ES-I3 (cell line): ENCODE measurements at regions not wholly inside any gene's neighbourhood (a gene's known extent, or its start where the extent isn't known, plus 50 kb on each side); places are given as distances from the start of the nearest gene placed in this dataset.
"Not testable (repeated sequence)": the region's sequence is repeated elsewhere in the genome, so short reads cannot be mapped to it uniquely, and the experiment has no call there.

Experiments used
- H3K36me3 ChIP-seq: 2 replicates; pipeline ENCODE4 v1.6.1; 2013; ENCODE audit warnings: mild to moderate bottlenecking, low read length, control low read depth, moderate library complexity; ENCODE audit not compliant: insufficient read depth
- H3K4me1 ChIP-seq: 2 replicates; pipeline ENCODE4 v1.6.1; 2013; ENCODE audit warnings: mild to moderate bottlenecking, control low read depth, low read length; ENCODE audit not compliant: insufficient read depth
- H3K9ac ChIP-seq: 2 replicates; pipeline ENCODE4 v1.6.1; 2013; ENCODE audit warnings: low read depth, mild to moderate bottlenecking, low read length, moderate library complexity
- H3K9me3 ChIP-seq: 2 replicates; pipeline ENCODE4 v1.6.1; 2013; ENCODE audit warnings: mild to moderate bottlenecking, low read length, moderate library complexity; ENCODE audit not compliant: control insufficient read depth, insufficient read depth

DNA sequence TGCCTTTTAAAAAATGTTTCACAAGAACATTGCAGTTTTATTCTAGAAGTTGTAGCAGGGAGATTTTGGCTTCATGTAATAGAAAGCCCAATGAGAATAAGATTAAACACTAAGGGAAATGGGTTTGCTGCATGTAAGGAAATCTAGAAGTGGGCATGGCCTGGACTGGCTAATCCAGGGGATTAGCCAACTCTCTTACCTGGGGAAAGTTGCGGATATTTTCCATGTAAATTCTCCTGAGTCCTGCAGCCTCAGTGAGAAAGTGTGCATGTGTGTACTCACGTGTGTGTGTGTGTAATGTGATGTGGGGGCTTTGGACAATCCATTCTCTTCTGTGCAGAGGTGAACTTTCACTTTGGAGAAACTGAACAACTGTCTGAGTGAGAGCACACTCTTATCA, 775.1 kb upstream of the TPTE start:
- H3K4me1 ChIP-seq, H3K36me3 ChIP-seq, H3K9ac ChIP-seq, H3K9me3 ChIP-seq: not testable (repeated sequence)

DNA sequence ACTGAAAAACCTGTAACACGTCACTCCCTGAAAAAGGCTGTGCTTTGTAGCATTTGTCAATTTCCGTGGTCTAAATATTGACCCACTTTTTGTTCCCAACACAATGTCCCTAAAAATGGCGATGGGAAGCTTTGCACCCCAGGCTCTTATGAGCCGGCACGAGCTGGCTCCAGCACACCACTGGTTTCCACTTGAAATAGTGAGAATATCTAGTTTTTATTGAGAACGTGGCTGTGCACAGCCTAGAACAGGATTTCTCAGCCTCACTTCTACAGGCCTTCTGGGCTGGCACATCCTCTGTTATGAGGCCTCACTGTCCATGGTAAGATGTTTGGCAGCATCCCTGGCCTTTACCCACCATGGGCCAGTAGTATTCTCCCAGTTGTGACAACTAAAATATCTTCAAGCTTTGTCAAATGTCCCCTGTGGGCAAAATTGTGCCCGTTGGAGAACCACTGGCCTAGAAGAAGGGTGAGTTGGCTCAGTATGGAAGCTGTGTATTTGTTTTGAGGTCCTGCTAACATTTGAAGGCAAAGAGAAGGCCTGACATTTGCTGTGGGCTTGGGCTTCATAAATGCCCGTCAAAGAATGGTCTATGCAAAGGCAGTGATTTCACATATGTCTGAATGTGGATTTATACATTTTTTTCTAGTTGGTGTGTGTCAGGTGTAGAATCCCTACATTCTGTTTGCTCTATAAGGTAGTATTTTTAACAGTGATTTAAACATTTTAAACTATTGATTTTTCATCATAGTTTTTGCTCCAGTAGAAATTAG, 774.4 kb upstream of the TPTE start:
- not testable (repeated sequence) for H3K9me3 ChIP-seq, H3K36me3 ChIP-seq, H3K9ac ChIP-seq, H3K4me1 ChIP-seq

DNA sequence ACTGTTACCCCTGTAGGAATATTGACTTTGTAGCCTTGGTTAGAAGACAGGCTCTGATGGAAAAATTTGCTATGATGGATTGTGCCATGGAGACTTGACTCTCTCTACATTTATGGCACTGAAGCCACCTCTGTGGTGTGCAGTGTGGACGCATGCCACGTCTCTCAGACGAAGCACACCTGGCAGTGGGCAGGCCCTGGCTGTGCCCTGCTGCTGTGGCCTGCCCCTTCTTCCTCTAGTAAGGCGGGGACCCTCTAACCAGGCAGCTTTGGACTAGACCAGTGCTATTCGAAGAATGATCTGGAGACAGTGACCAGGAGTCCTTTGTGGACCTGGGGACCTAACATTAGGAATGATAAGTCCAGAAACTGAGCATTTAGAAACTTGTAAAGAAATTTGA, 773.5 kb upstream of the TPTE start:
- not testable (repeated sequence) for H3K9me3 ChIP-seq

DNA sequence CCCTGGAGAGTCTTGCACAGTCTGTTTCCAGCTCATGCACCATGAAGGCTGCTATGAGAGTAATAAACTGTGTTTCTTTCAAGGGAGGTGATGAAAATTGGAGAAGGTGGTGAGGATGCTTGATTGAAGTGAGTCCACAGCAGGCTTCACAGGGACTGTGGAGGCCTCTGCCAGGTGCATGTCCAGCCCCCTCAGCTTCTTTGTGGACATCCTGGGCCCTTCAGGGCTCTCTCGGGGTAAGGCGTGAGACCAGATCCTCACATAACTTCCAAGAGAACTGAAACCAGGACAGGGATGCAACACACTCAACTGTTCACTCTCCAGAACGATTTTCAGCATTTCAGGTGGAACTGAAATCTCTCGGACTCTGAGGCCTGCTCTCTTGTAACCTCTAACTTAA, 772.9 kb upstream of the TPTE start:
- not testable (repeated sequence) for H3K9ac ChIP-seq, H3K9me3 ChIP-seq, H3K4me1 ChIP-seq, H3K36me3 ChIP-seq

More for the DNA sequence above, 773.5 kb upstream of the TPTE start:
- not testable (repeated sequence) for H3K9ac ChIP-seq, H3K36me3 ChIP-seq, H3K4me1 ChIP-seq

DNA sequence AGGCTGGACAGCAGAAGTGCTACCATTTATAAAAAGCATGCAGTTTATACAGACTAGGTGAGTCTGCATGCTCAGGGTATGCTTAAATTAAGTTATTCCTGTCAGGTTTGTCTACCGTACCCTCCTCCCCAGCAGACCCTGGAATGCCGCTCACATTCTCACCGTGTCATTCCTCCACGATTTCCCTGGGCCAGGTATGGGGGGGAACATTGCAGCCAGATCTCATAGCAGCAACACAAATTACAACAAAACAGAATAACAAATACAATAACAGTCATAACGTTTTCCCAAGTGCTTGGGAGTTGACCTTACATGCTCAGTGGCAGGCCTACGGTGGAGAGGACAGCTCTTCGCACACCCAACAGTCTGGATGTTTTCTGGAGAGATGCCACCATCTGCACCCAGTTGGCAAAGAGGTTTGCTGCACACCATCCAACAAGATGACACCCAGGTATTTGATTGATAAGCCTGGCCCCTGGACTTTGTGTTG, 771.6 kb upstream of the TPTE start:
- not testable (repeated sequence) for H3K36me3 ChIP-seq, H3K4me1 ChIP-seq, H3K9ac ChIP-seq, H3K9me3 ChIP-seq

DNA sequence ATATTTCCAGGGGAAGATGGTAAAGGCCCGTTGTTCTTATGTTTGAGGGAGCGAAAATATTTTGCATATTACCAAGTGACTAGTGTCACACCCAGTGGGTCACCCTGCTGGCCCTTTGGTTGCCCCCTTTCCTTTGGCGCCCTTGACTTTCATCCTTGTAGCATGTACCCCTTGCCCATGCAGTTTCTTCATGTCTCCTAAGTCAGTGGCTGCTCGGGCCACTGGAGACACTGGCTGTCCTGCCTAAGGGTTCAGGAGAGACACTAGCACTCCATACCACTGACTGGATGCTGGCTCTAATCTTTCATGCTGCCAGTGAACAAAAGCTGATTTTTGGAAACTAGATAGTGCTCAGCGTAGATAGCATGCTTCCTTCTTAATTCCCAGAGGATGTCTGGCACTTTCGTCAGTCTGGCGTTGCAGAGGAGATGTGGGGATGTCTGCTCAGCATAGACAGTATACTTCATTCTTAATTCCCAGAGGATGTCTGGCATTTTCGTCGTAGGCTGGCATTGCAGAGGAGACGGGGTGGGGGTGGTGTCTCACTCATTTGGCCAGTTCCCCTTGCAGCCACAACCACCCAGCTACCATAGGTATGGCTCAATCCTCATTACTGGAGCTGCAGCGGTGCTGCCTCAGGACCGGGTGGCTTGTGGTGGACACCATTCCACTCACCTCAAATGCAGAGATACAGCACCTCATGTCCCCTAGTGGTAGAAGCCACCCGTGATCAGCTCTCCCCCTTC, 770.9 kb upstream of the TPTE start:
- H3K4me1 ChIP-seq = no peaks in the 10 kb centered on the region
- no peaks in the 10 kb centered on the region for H3K9me3 ChIP-seq
- H3K36me3 ChIP-seq = no peaks in the 10 kb centered on the region
- no peak overlapping the region for H3K9ac ChIP-seq

DNA sequence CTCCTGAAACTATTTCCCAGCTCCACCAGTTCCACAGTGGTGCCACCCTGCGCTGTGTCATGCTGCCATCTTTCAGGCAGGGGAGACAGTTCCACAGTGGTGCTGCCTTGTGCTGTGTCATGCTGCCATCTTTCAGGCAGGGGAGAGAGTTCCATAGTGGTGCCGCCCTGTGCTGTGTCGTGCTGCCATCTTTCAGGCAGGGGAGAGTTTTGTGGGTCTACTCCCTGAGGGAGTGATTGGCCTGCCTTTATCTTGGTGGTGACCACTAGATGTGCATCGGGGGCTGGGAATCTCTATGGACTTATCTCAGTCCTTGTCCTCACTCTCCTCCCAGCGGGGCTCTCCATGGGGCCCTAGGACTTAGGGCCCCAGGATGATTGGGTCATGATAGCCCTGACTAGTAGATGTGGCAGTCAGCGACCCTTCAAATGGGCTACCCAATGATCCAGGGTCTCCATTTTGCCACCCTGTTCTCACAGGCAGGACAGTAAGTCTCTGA, 770.2 kb upstream of the TPTE start:
- H3K36me3 ChIP-seq, H3K9me3 ChIP-seq, H3K9ac ChIP-seq, H3K4me1 ChIP-seq: not testable (repeated sequence)

DNA sequence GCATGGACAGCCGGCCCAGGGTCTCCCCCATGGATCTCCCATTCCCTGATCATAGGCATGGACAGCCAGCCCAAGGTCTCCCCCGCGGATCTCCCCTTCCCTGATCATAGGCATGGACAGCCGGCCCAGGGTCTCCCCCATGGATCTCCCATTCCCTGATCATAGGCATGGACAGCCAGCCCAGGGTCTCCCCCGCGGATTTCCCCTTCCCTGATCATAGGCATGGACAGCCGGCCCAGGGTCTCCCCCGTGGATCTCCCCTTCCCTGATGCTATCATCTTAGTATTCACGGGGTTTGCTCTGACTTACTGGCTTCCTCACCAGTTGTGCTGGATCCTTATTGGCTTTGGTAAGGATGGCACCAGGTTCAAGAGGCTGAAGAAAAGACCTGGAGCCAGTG, 769.4 kb upstream of the TPTE start:
- not testable (repeated sequence) for H3K4me1 ChIP-seq, H3K36me3 ChIP-seq, H3K9ac ChIP-seq, H3K9me3 ChIP-seq

DNA sequence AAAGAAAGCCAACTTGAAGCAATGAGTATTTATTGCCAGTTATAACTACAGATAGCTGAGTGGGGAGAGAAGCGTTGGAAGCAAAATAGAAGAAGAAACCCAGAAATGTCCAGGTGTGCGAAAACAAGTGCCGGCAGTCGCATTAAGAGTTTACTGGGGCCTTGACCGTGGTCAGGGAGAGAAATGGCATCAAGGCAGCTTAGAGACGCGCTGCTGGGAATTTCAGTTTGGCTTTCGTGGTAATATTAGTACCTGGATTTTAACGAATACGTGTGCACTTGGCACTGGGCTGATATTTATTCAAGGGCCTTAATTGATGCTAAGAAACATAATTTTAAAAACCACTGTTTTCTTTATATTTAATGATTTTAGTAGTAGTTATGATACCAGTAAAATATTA, 767.9 kb upstream of the TPTE start:
- H3K9me3 ChIP-seq, H3K4me1 ChIP-seq, H3K36me3 ChIP-seq, H3K9ac ChIP-seq: not testable (repeated sequence)

DNA sequence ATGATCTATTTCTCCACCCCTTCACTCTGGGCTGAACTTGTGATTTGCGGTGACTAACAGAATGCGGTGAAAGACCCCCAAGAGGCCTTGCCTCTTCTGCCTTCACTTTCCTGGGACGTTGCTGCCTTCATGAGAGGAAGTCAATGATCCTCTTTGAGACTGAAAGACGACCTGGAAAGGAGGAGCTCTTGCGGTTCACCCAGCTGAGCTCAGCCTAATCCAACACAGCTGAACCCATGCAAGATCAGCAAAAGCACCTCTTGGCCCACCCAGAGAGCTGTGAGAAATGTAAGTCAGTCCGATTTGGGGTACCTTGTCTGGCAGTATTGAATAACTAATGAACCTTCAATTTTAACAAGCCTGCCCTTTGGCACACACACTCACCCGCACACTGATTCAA, 767.4 kb upstream of the TPTE start:
- H3K36me3 ChIP-seq = no peaks in the 10 kb centered on the region
- no peaks in the 10 kb centered on the region; the same call in 1 of the 2 replicates for H3K9me3 ChIP-seq
- no peaks in the 10 kb centered on the region for H3K4me1 ChIP-seq

DNA sequence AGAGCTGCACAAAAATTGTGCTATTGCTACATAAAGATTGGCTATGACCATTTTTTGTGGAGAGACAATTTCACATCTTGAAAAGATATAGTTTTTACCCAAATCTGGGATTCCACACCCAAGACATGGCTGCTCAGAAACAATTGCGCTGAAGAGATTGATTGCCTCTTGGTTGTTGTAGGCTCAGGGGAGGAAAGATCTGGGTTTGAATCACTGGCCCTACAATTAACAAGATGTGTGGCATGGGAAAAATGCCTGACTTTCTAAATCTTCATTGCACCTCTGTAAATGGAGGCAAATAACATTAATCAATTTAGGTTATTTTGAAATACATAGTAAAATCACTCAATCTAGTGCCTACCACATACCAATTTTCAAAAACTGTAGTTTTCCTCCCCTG, 766.9 kb upstream of the TPTE start:
- not testable (repeated sequence) for H3K36me3 ChIP-seq, H3K4me1 ChIP-seq, H3K9ac ChIP-seq, H3K9me3 ChIP-seq

More for the DNA sequence above, 767.4 kb upstream of the TPTE start:
- no peak overlapping the region for H3K9ac ChIP-seq

DNA sequence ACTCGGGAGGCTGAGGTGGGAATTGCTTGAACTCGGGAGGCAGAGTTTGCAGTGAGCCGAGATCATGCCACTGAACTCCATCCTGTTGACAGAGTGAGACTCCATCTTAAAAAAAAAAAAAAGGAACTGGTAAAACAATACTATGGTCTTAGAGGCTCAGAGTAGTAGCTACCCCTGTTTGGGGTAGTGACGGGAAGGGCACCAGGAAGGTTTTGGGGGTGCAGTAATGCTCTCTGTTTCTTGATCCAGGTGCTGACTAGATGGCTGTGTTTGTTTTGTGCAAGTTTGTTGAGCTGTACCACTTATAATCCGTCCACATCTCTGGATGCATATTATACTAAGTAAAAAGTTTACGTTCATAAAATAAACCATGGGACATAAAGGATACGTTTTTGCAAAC, 765.8 kb upstream of the TPTE start:
- Histone ChIP-seq H3K4me1 (no peaks in the 10 kb centered on the region), H3K9ac (no peak overlapping the region), H3K9me3 (no peaks in the 10 kb centered on the region; the same call in 1 of the 2 replicates), H3K36me3 (no peaks in the 10 kb centered on the region)

DNA sequence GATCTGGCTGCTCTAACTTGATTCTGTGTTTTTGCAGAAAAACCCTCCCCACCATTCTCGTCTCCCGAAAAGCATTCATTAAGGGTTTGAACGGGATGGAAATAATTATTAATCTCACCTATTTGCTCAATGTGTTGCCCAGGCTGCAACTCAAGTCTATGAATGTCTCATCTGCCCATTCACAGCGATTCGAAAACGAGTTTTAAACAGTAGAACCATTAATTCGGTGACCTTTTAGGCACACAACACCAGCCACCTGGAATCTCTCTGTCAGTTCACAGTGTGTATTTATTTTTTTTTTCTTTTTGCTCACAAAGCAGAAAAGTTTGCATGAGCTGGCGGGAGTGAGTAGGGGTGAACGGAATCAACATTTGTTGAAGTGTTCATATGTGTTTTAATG, 764.7 kb upstream of the TPTE start:
- Histone ChIP-seq H3K9ac (no peak overlapping the region), H3K9me3 (no peaks in the 10 kb centered on the region; the same call in none of the 2 replicates), H3K36me3 (no peaks in the 10 kb centered on the region)

DNA sequence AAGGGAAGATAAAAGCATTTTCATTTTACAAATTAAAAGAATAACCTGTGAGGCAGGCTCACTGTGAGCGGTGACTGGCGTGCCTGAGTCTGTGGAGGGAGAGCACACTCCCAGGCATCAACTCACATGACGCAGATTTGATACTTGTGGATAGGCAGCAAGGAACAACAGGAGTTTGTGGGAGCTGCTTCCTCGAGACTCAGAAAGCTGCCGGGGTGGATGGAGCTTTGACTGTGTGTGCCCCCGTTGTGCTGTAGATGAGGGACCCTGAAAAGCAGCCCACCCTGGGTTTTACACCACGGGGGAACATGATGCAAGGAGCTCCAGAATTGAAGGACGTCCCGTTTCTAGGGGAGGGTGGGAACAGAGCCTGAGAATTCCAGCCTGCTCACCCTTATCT, 764.3 kb upstream of the TPTE start:
- H3K9ac ChIP-seq, H3K4me1 ChIP-seq, H3K36me3 ChIP-seq, H3K9me3 ChIP-seq: not testable (repeated sequence)

More for the DNA sequence above, 764.7 kb upstream of the TPTE start:
- H3K4me1 ChIP-seq = no peaks in the 10 kb centered on the region

DNA sequence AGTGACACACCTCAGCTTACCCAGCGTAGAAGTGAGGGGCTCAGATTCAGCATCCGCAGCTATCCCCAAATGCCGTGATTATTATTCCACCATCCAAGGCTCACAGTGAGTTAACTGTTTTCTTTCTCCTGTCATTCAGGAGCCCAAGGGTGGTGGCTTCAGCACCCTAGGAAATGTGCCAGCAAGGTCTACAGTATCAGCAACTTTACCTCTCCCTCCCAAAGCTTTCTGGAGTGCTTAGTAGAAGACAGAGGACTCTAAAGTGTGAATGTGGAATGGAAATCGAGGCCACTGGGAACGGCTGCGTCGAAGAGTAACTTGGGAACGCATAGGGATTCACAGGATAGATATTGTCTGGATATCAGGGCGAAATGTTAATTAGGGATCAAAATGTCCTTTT, 763.8 kb upstream of the TPTE start:
- H3K9me3 ChIP-seq, H3K36me3 ChIP-seq, H3K4me1 ChIP-seq, H3K9ac ChIP-seq: not testable (repeated sequence)
